ENCODE measurements at regions not wholly inside any gene's neighbourhood (a gene's known extent, or its start where the extent isn't known, plus 50 kb on each side); places are given as distances from the start of the nearest gene placed in this dataset.
A peak's percentile ranks its signal among the peaks of the same experiment; 100 is the strongest.
"Not testable (repeated sequence)": the region's sequence is repeated elsewhere in the genome, so short reads cannot be mapped to it uniquely, and the experiment has no call there.

DNA sequence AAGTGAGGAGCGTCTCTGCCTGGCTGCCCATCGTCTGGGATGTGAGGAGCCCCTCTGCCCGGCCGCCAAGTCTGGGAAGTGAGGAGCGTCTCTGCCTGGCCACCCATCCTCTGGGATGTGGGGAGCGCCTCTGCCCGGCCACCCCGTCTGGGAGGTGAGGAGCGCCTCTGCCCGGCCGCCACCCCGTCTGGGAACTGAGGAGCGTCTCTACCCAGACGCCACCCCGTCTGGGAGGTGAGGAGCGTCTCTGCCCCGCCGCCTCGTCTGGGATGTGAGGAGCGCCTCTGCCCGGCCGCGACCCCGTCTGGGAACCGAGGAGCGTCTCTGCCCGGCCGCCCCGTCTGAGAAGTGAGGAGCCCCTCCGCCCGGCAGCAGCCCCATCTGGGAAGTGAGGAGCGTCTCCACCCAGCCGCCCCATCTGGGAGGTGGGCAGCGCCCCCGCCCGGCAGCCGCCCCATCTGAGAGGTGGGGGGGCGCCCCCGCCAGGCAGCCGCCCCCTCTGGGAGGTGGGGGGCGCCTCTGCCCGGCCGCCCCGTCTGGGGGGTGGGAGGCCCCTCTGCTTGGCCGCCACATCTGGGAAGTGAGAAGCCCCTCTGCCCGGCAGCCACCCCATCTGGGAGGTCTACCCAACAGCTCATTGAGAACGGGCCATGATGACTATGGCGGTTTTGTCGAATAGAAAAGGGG is 228.4 kb downstream of the CAAP1 start:
- DNase-seq: not testable (repeated sequence)

DNA sequence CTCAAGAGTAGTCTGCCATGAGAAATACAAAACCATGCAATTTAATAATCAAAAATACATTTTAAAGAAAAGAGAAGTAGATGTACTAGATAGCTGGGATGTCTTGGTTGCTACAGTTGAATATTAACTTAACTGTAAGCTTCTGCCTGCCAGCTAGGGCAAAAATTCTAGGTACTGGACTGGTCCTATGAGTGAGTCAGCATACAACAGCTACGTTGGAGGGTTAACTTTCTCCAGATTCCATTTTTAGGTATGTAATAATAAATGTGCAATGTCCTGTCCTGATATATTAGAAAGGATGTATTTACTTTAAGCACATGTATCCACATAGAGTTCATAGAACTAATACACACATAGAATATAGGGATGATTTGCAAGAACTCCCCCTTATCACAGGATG is 230.1 kb downstream of the CAAP1 start:
- DNase-seq: no peak

DNA sequence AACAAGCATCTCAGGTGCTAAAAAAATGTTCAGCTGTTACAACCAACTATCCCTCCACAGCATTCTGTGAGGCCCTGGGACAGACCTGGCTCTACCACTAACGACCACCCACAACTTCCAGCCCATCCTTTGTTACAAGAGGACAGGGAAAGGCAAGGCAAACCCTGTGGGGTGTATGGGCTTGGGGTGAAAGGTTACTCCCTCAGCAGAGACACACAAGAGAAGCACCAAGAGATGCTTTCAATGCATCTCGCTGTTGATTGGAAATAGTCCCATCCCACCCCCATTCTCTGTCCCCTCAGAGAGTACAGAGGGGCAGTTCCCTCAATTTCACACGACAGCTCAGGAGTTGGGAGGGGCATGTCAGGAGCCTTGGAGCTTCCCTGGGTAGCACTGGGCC is 234.1 kb downstream of the CAAP1 start:
- no peak for DNase-seq

DNA sequence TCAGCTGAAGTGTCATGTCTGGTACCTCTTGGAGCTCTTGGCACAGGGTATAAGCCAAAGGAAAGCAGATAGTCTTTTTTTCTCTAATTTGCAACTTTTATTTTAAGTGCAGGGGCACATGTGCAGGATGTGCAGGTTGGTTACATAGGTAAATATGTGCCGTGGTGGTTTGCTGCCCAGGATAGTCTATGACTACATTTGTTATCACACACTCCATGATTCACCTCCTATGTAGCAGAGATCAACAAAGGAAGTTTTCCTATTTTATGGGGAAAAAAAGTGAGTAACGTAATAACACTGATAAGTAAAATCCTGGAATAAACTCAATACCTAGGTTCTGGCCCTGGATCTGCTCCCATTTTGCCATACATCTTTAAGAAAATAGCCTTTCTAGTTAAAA is 234.6 kb downstream of the CAAP1 start:
- no peak for DNase-seq

DNA sequence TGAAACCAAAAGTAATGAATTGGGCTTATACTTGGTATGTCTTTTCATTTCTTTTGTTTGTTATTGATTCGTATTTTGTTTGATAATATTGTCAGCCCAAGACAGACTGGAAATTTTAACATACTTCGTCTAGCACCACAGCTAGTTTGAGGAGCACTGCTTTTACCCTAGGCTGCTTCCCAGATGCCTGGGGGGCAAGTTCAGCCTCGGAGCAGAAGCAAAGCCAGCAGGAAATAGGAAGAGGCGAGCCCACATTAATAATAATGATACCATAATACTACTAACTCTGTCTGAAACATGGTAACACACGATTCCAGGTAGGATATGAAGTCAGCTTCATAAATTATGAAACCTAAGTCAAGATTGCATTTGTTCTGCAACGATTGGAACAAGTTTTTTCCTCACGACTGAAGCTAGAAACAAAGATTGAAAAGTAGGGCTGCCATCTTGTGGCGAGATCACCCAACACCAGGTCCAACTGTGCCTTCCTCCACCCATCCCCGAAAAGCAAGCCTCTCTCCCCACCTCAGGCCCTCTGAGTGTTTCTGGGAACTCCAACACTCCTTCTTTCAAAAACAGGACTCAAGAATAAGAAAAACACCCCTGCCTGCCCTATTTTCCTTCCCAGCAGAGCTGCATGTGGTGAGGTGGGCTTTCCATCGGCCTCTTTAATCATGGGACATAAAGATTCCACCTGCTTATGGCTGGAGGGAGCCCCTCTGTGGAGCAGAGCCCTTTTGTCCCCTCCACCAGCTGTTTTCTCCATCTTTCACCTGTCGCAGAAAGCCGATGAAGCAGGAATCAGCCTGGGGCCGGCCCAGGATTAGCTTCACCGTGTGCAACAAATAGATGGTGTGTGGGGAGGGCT is 236.4 kb downstream of the CAAP1 start:
- no peak for DNase-seq

DNA sequence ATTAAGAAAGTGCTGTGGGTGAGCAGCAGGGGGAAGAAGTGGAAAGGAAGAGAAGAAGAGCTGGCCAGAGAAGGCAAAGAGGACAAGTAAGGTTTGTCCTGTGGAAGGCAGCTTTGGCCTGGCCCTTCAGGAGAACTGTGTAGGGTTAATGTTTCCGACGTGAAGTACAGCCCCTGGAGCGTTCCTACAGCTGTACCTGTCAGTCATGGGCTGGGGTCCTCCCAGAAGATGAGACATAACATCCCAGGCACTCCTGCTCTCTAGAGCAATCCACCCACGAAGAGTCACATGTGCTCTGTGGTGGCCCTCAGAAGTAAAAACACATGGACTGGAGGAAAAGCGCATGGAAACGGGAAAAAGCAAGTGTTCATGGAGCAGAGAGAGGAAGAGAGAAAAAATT is 237.4 kb downstream of the CAAP1 start:
- DNase-seq: no peak

DNA sequence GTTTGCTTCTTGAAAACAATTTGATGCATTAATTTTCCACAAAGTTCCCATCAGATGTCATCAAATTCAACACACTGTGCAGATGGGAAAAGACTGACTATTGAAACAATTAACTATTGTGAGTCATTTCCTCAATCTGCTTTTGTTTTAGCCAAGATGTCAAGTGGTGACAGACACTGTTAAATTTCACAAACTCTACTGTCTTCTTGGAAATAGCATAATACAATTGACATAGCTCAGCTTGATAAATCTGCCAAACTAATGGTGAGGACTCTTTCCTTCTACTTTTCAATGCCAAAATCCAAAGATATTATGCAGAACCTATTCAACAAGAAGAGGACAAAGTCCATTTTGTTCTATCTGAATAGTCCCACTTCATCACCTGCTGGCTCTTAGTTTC is 242.3 kb downstream of the CAAP1 start:
- peak; percentile 8 for DNase-seq

DNA sequence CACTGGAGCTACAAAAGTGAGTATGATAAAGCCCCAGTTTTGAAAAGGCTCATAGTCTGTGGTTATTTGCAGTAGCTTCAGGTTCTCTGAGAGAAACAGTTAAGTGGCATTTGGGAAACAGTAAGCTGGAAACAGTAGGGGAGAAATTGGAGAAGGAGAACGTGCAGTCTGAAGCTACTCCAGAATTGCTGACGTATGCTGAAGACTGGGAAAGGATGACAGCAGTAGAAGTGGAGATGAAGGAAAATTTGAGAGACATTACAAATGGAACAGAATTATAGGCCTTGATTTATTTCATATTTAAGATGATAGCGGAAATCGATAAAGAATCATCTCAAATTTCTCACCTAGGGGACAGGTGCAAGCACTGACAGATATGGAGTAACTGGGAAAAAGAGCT is 248.8 kb downstream of the CAAP1 start:
- DNase-seq: no peak

DNA sequence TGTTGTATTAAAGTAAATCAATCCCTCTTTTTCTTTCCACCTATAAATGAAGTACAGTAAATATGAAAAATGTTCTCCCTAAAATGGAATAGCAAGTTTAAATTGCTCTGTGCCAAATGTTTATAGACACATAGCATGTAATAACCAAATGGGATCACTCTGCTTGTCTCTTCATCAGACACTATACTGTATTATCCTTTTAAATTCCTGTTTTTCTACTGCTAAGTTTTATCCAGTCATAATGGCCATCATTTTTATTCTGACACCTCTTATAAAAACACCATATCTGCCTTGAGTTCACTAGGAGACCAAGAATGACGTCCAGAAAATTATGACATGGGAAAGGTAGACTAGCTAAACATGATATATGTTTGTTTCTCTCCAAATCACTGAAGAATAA is 252.8 kb downstream of the CAAP1 start:
- DNase-seq: no peak

DNA sequence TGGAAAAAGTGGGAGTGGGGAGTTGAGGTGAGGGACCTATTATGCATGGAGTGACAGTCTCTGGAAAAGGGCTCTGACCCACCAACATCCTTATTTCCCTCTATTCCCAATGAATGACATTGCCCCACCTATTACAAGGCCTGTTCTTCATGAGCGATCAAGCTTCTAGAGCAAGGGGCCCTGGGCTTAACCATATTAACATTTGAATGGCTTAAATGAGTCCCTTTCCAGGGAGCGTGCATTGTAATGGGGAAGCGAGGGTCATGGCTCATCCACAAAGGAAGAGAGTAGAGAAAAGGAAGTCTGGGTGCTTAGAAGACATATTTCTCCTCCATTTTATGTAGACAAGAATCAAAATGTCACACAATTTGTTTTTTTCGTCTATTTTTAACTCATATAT is 255.5 kb downstream of the CAAP1 start:
- DNase-seq: no peak

DNA sequence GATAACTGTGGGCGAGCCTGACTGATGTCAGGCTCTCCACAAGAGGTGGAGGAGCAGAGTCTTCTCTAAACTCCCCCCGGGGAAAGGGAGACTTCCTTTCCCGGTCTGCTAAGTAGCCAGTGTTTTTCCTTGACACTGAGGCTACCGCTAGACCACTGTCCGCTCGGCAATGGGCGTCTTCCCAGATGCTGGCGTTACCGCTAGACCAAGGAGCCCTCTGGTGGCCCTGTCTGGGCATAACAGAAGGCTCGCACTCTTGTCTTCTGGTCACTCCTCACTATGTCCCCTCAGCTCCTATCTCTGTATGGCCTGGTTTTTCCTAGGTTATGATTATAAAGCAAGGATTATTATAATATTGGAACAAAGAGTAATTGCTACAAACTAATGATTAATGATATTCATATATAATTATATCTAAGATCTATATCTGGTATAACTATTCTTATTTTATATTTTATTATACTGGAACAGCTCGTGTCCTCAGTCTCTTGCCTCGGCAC is 278.7 kb downstream of the CAAP1 start:
- not testable (repeated sequence) for DNase-seq

DNA sequence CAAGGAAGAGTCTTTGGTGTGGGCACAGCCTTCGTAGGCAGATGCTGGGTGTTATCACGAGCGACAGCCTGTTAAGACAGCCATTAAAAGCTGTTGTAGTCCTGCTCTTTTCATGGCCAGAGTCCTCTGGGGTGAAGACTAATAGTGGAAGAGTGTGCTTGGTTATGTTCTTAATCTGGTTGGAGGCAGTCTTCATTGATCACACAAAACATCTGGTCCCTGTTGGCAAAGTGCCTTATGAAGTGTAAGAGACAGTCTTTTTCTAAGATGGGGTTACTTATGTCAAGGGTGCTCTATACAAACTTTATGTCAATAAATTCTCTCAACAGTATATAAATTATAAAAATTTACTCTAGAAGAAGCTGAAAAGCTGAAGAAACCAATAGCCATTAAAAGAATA is 280.4 kb downstream of the CAAP1 start:
- no peak for DNase-seq

DNA sequence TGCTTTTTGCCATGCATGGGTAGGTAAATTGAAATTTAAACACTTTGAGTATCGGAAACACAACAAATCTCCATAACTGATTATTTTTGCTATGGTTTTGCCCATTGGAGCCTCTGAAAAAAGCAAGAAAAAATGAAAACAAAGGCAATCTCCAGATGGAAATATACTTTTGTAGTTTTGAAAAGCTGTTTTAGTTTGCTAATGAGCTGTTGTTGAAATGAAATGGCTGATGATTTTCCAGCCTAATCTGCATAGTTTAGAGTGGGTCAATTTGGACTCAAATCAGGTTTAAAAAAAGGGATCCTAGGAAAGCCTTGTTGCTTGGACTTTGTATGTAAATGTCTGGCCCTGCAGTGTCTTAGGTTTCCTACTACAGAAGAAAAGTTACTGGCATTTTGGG is 285.8 kb downstream of the CAAP1 start:
- DNase-seq: no peak

DNA sequence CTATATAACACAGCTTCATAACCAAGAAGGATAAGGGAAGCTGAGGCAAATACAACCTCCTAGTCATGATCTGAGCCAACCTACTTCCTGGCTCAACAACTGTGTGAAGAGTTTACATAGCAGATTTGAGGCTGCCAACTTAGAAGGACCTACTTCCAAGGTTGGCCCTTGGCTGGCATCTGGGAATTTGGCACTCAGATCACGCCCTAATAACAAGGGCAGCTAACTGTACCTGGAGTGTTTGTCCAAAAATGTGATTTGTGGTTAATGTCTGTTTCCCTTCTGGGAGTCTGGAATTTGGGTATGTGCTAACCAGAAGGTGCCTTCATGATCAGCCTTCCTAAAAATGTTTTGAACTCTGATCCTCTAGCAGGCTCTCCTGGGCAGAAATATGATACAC is 287.2 kb downstream of the CAAP1 start:
- DNase-seq: no peak

DNA sequence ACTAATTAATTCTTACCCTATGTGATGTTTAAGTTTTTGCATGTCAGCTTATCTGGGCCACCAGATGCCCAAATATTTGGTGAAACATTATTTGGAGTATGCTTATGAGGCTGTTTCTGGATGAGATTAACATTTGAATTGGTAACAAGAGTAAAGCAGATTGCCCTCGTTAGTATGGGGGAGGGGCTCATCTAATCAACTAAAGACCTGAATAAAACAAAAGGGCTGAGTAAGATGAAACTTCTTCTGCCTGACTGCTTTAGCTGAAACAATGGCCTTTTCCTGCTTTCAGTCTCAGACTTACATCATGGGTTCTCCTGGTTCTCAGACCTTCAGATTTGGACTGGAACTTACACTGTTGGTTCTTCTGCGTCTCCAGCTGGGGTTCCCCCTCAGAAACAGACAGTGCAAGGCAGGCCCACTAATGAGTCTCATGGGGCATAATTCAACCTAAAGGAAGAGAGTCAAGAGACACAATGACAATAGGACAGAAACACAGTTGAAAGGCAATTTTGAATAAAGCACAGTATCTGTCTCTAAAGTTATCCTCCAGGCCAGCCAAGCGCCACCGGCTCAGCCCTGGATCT is 288.4 kb downstream of the CAAP1 start:
- no peak for DNase-seq

DNA sequence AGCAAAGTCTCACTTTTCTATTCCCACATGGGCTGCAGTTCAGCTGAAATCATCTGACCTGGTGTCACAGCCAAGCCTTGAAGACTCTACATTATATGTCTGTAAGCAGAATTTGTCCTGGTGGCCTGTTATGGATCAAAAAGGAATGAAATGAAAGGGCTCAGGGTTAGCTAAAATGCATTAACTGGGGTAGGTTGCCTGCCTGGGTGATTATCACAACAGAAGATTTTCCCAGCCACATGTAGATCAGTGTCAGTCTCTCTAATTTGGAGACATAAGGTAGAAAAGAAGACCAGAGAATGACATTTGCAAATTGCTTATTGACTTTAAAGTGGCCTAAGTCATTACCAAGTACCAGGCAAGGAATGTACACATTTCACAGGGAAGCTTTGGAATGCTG is 289.0 kb downstream of the CAAP1 start:
- no peak for DNase-seq

DNA sequence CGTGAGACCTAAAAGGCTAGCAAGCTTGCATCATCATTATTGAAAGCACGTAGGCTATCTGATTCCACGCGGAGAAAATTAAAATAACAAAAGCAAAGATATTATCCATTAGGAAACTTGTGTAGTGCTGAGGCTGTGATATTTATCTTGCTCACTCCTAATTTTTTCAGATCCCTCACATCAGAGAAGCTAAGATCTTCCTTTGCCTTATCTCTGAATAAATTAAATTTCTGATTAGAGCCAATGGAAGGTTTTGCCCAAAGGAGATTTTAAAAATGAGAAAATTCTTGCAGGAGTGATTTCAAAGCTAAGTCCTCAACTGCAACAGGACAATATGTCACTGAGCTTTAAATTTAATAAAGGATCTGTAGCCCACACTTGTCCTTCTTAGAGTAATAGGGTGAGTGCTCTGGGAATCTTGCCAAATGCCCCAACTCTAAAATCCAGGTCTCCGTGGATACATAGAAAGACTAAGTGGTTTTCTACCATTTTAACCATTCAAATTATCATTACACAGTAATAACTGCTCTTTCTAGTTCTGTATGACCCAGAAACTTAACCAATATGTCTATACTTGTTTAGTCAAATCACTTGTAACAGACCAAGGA is 295.0 kb downstream of the CAAP1 start:
- no peak for DNase-seq

DNA sequence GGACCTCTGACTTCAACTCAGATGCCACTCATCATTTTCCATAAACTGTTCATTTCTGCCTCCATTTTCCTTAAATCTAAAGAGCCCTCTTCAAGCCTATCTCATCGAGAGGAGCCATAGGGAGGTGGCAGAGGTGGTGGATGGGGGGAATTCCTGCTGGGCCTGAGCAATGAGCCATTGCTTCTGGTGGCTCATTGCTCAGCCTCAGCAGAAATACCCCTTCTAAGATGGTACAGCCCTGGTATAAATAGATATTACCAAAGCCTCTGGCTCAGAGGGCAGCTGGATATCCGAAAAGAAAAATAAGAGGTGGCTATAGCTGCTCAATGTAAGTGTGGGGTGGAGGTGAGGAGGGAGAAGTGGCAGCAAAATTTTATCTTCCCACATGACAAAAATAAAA is 313.5 kb downstream of the CAAP1 start:
- DNase-seq: no peak

DNA sequence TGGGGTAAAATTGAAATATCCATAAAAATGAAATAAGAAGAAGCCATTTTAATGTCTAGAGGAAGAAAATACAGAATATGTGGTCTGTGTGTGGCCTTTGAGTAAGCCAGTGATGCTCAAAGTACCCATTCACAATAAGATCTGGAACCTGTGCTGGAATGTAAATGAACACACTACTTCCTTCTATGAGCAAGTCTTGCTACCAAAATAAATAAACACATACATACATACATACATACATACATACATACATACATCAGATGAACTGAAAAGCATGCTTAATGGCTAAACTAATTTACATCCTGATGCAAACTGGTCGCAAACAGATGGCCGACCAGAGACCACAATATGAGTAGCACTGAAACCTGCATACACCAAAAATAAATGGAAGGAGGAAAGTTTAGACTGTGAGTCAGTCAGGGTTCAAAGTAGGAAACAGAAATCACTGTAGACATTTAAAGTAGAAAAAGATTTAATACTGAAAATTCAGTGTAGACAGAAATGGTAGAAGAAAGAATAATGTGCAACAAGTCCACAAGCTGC is 317.6 kb downstream of the CAAP1 start:
- DNase-seq: no peak

DNA sequence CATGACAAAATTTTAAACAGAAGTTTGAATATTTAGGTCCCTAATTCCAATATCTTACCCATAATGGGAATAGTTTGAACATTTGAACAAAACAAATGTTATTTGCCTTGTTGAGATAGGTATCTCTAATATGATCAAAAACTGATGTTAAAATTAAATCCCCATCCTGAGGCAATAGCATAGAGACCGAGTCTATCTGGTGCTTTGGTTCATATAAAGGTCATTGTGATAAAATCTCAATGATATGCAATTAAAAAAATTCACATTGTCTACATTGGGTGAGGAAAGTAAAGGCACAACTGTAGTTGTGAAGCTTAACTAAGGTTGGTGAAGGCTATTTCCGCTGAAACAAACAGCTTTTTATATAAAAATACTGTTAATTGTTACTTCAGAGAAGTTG is 318.3 kb downstream of the CAAP1 start:
- no peak for DNase-seq

DNA sequence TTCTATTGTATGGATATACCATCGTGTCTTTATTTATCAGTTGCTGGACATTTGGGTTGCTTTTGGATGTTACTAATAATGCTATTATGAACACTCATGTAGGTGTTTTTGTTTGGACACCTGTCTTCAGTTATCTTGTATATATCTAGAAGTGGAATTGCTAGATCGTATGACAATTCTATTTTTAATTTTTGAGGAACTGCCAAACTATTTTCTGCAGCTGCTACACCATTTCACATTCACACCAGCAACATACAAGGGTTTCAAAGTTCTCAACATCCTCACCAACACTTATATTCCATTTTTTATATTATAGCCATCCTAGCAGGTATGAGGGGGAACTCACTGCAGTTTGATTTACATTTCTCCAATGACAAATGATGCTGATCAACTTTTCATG is 324.6 kb downstream of the CAAP1 start:
- no peak for DNase-seq

DNA sequence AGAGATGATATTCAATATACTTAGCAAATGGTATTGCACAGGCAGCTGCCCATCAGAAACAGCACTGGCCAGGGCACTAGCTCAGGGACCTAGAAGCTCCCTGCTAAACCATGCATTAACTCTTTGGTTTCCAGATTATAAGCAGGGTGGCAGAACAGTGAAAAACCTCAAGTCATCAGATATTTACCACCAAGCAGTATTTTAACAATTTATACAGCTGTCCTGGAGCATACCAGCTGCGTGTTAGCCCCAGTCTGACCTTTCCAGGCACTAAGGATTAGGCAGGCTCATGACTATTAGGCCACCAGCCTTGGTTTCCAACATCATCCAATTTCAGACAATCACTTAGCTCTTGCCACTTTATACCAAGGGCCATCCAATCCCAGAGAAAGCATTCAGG is 326.5 kb downstream of the CAAP1 start:
- no peak for DNase-seq

DNA sequence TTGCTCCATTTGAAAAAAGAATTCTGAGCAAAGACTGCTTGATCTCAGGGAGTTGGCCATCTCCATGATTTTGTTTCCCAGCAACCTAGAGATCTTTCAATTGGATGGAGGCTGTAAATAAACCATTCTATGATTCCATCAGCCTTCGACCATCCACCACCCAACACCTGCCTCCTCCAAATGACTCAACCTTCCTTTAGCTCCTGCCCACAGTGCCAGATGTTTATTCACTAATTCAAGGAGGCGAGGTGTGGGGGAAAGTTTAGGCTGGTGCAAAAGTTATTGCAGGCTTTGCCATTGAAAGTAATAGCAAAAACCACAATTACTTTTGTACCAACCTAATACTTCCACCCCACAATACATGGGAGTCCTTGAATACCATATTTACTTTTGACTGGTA is 327.5 kb downstream of the CAAP1 start:
- no peak for DNase-seq
